Esophagus muscularis mucosa (tissue), 4 donors: ENCODE measurements at regions not wholly inside any gene's neighbourhood (a gene's known extent, or its start where the extent isn't known, plus 50 kb on each side); places are given as distances from the start of the nearest gene placed in this dataset.

Source experiments
- DNase-seq: peaks from one replicate; pipeline ENCODE4 v3.0.0-alpha.2; 2017; ENCODE audit errors: extremely low spot score
- H3K27ac ChIP-seq, 4 donors: fragments of 200-600 bp; sonication (generic); replicated peaks in 1 of 4; 1 replicate in 3 of 4; 2 replicates in 1 of 4; pipeline ENCODE4 v1.5.1; 2016 to 2019; ENCODE audit warnings: mild to moderate bottlenecking in 1 of 4
- H3K27me3 ChIP-seq, 4 donors: fragments of 200-600 bp; sonication (generic); one replicate each; pipeline versions ENCODE4 v1.5.1 to v1.6.0; 2016 to 2019
- H3K36me3 ChIP-seq, 4 donors: fragments of 200-600 bp; sonication (generic); one replicate each; pipeline ENCODE4 v1.5.1; 2016 to 2019
- H3K4me1 ChIP-seq, 4 donors: fragments of 200-600 bp; sonication (generic); one replicate each; pipeline ENCODE4 v1.5.1; 2016 to 2019
- H3K4me3 ChIP-seq, 4 donors: fragments of 200-600 bp; sonication (generic); 1 replicate in 2 of 4; 2 replicates in 2 of 4; pipeline ENCODE4 v1.5.1; 2016 to 2019; ENCODE audit warnings: mild to moderate bottlenecking in 4 of 4, moderate library complexity in 1 of 4
- H3K9me3 ChIP-seq, 4 donors: fragments of 200-600 bp; sonication (generic); 1 replicate in 3 of 4; 2 replicates in 1 of 4; pipeline ENCODE4 v1.5.1; 2016 to 2019
- CTCF ChIP-seq, 3 experiments: fragments of 200-600 bp in 2 of 3; fragments of 450-650 bp in 1 of 3; sonication (generic) in 2 of 3; IDR thresholded peaks; one replicate each; pipeline ENCODE4 v1.5.1; 2017 to 2019; ENCODE audit warnings: antibody characterized with exemption in 3 of 3, mild to moderate bottlenecking in 2 of 3, moderate library complexity in 1 of 3
- EP300 ChIP-seq: sonication (generic); formaldehyde crosslinking; IDR thresholded peaks from one replicate; pipeline ENCODE4 v1.6.1; 2017; ENCODE audit warnings: antibody characterized with exemption
- POLR2A ChIP-seq: fragments of 450-650 bp; IDR thresholded peaks from one replicate; pipeline ENCODE4 v1.6.1; 2017; ENCODE audit warnings: antibody characterized with exemption, moderate library complexity, mild to moderate bottlenecking, low read depth
- POLR2AphosphoS5 ChIP-seq, 2 donors: sonication (generic); formaldehyde crosslinking; IDR thresholded peaks; one replicate each; pipeline ENCODE4 v1.6.1; 2017; ENCODE audit warnings: antibody characterized with exemption in 2 of 2
- WGBS: methylation state at CpG from one replicate; pipeline ENCODE4 v1.1.5; 2018; 5-methylcytosine and 5-hydroxymethylcytosine counted together
- intact Hi-C: fragments of 100-400 bp; cut with DNase I; formaldehyde crosslinking; loops from one replicate; pipeline ENCODE4 v1.15.1; 2023

GRCh38 chr18:41121116-41121826 lies 833.8 kb upstream of the PIK3C3 start:
- Histone ChIP-seq H3K27ac (no peak overlapping the region), H3K27me3 (no peaks in the 10 kb centered on the region), H3K4me1 (no peaks in the 10 kb centered on the region), H3K9me3 (no peaks in the 10 kb centered on the region), H3K36me3 (no peaks in the 10 kb centered on the region), H3K4me3 (no peak overlapping the region)
- no peak for DNase-seq
- TF ChIP-seq EP300 (no peak), POLR2A (no peak), POLR2AphosphoS5 (IDR thresholded peaks at IDR 0.05) (no peak), CTCF (IDR thresholded peaks at IDR 0.05) (no peak)
- 70% methylated on average over 4 of the region's 4 CpGs for WGBS
- intact Hi-C loops, result no loop called here

- intact Hi-C loops, result no loop called here
- no peak for TF ChIP-seq POLR2A
- no peak for TF ChIP-seq EP300
- TF ChIP-seq POLR2AphosphoS5 (IDR thresholded peaks at IDR 0.05), result no peak
- no peak for TF ChIP-seq CTCF (IDR thresholded peaks at IDR 0.05)
- no peak overlapping the region for H3K4me3 ChIP-seq
These were observed 836.0 kb upstream of the PIK3C3 start for GRCh38 chr18:41119031-41119430.

GRCh38 chr18:41113885-41114482 lies 841.0 kb upstream of the PIK3C3 start:
- Histone ChIP-seq H3K27me3 (no peaks in the 10 kb centered on the region), H3K4me3 (no peak overlapping the region), H3K36me3 (no peaks in the 10 kb centered on the region), H3K27ac (no peak overlapping the region), H3K4me1 (no peaks in the 10 kb centered on the region), H3K9me3 (no peaks in the 10 kb centered on the region)
- intact Hi-C loops, result no loop called here
- no peak for DNase-seq
- 44% methylated on average over 2 of the region's 2 CpGs for WGBS
- TF ChIP-seq CTCF (IDR thresholded peaks at IDR 0.05), result no peak
- TF ChIP-seq EP300, result no peak
- no peak for TF ChIP-seq POLR2AphosphoS5 (IDR thresholded peaks at IDR 0.05)
- no peak for TF ChIP-seq POLR2A

More at GRCh38 chr18:41119031-41119430, 836.0 kb upstream of the PIK3C3 start:
- DNase-seq, result no peak
- H3K4me1 ChIP-seq, result no peaks in the 10 kb centered on the region
- H3K9me3 ChIP-seq, result no peaks in the 10 kb centered on the region
- WGBS, result 79% methylated on average over 3 of the region's 3 CpGs
- H3K27me3 ChIP-seq, result no peaks in the 10 kb centered on the region
- no peaks in the 10 kb centered on the region for H3K36me3 ChIP-seq
- no peak overlapping the region for H3K27ac ChIP-seq

GRCh38 chr18:41099451-41099850 lies 855.6 kb upstream of the PIK3C3 start:
- TF ChIP-seq POLR2A, result no peak
- TF ChIP-seq POLR2AphosphoS5 (IDR thresholded peaks at IDR 0.05), result no peak
- intact Hi-C loops, result no loop called here

GRCh38 chr18:41096504-41096903 lies 858.5 kb upstream of the PIK3C3 start:
- 42% methylated on average over 5 of the region's 5 CpGs for WGBS
- no peak for TF ChIP-seq POLR2AphosphoS5 (IDR thresholded peaks at IDR 0.05)
- TF ChIP-seq CTCF (IDR thresholded peaks at IDR 0.05), result no peak
- no peak for TF ChIP-seq POLR2A
- no peak for TF ChIP-seq EP300
- H3K9me3 ChIP-seq, result no peaks in the 10 kb centered on the region
- H3K4me1 ChIP-seq, result no peaks in the 10 kb centered on the region
- H3K4me3 ChIP-seq, result no peak overlapping the region
- intact Hi-C loops, result no loop called here
- H3K27me3 ChIP-seq, result no peaks in the 10 kb centered on the region
- H3K36me3 ChIP-seq, result no peaks in the 10 kb centered on the region
- no peak for DNase-seq
- no peak overlapping the region for H3K27ac ChIP-seq

More at GRCh38 chr18:41099451-41099850, 855.6 kb upstream of the PIK3C3 start:
- H3K36me3 ChIP-seq, result no peaks in the 10 kb centered on the region
- DNase-seq, result no peak
- H3K27me3 ChIP-seq, result no peaks in the 10 kb centered on the region
- no peak overlapping the region for H3K27ac ChIP-seq
- peaks cover 0 to 7% (median 2%) of the 10 kb centered on the region in 4 donors for H3K9me3 ChIP-seq
- H3K4me3 ChIP-seq, result no peak overlapping the region
- no peaks in the 10 kb centered on the region for H3K4me1 ChIP-seq
